ENCODE measurements at regions not wholly inside any gene's neighbourhood (a gene's known extent, or its start where the extent isn't known, plus 50 kb on each side); places are given as distances from the start of the nearest gene placed in this dataset.

- TF ChIP-seq CTCF (IDR thresholded peaks at IDR 0.05) (no peak), POLR2A (IDR thresholded peaks at IDR 0.05) (no peak)
Measured at GRCh38 chr1:178574345-178574744, 61.4 kb downstream of the TEX35 start.
